NB4 (cell line): ENCODE measurements at regions not wholly inside any gene's neighbourhood (a gene's known extent, or its start where the extent isn't known, plus 50 kb on each side); places are given as distances from the start of the nearest gene placed in this dataset.

ENCODE experiments used
- CTCF ChIP-seq: IDR thresholded peaks from one replicate; pipeline ENCODE4 v1.5.1; 2012; ENCODE audit warnings: low read depth, low read length
- MAX ChIP-seq: IDR thresholded peaks from 2 replicates; pipeline ENCODE4 v1.6.1; 2011; ENCODE audit warnings: low read depth, low read length
- MYC ChIP-seq: IDR thresholded peaks from 2 replicates; pipeline ENCODE4 v1.6.1; 2011; ENCODE audit warnings: low read depth, low read length
- POLR2A ChIP-seq: IDR thresholded peaks from 2 replicates; pipeline ENCODE4 v1.6.1; 2011; ENCODE audit warnings: mild to moderate bottlenecking; ENCODE audit not compliant: insufficient read length; ENCODE audit errors: extremely low read depth

- no peak for TF ChIP-seq CTCF
- no peak for TF ChIP-seq MAX
- no peak for TF ChIP-seq POLR2A
- no peak for TF ChIP-seq MYC
Measured at GRCh38 chr10:33773886-33774480, 439.5 kb upstream of the NRP1 start.
